Fibroblast of the aortic adventitia (primary cell): ENCODE measurements at regions not wholly inside any gene's neighbourhood (a gene's known extent, or its start where the extent isn't known, plus 50 kb on each side); places are given as distances from the start of the nearest gene placed in this dataset.
"Not testable (repeated sequence)": the region's sequence is repeated elsewhere in the genome, so short reads cannot be mapped to it uniquely, and the experiment has no call there.

ENCODE experiments used
- DNase-seq: peaks from one replicate; pipeline ENCODE4 v3.0.0-alpha.2; 2010; ENCODE audit warnings: low read depth
- H3K4me3 ChIP-seq: 2 replicates; pipeline ENCODE4 v1.5.1; 2011; ENCODE audit warnings: low read depth, mild to moderate bottlenecking, control low read depth, low read length, moderate library complexity
- CTCF ChIP-seq: IDR thresholded peaks from 2 replicates; pipeline ENCODE4 v1.5.1; 2011; ENCODE audit warnings: mild to moderate bottlenecking, low read length, control low read depth, inconsistent platforms; ENCODE audit not compliant: insufficient read depth

- TF ChIP-seq CTCF, result no peak
- H3K4me3 ChIP-seq, result no peak overlapping the region
- no peak for DNase-seq
Measured at GRCh38 chr4:174183259-174183658, 100.2 kb downstream of the FBXO8 start.

- peak; percentile 15 for TF ChIP-seq CTCF
- no peak for DNase-seq
- no peak overlapping the region for H3K4me3 ChIP-seq
Measured at GRCh38 chr4:174181827-174182226, 101.6 kb downstream of the FBXO8 start.

- no peak overlapping the region for H3K4me3 ChIP-seq
- no peak for TF ChIP-seq CTCF
- no peak for DNase-seq
Measured at GRCh38 chr4:174177536-174177935, 105.9 kb downstream of the FBXO8 start.

GRCh38 chr4:174175836-174176235 lies 107.6 kb downstream of the FBXO8 start:
- DNase-seq, H3K4me3 ChIP-seq: not testable (repeated sequence)

GRCh38 chr4:174173360-174173759 lies 110.1 kb downstream of the FBXO8 start:
- no peak overlapping the region for H3K4me3 ChIP-seq
- peak; percentile 28 for DNase-seq
- TF ChIP-seq CTCF, result no peak

- DNase-seq, result no peak
- no peak for TF ChIP-seq CTCF
- no peak overlapping the region for H3K4me3 ChIP-seq
Measured at GRCh38 chr4:174172274-174172673, 111.2 kb downstream of the FBXO8 start.

GRCh38 chr4:174170906-174171305 lies 112.6 kb downstream of the FBXO8 start:
- H3K4me3 ChIP-seq, result no peak overlapping the region
- DNase-seq, result no peak
- no peak for TF ChIP-seq CTCF

- no peak for DNase-seq
- no peak overlapping the region for H3K4me3 ChIP-seq
- no peak for TF ChIP-seq CTCF
Measured at GRCh38 chr4:174170091-174170490, 113.4 kb downstream of the FBXO8 start.
